SK-N-SH (cell line): ENCODE measurements at regions not wholly inside any gene's neighbourhood (a gene's known extent, or its start where the extent isn't known, plus 50 kb on each side); places are given as distances from the start of the nearest gene placed in this dataset.

Source experiments
- CTCF ChIA-PET: fragments of 300-600, 350-600 bp; formaldehyde crosslinking; extraction: SDS; loops from one replicate; lab custom pipeline; 2021; lab: Yijun Ruan, JAX
- POLR2A ChIA-PET: fragments of 350-600 bp; sonication (Branson Sonifier 250); formaldehyde crosslinking; extraction: SDS; loops from one replicate; lab custom pipeline; 2020; ENCODE audit warnings: antibody characterized with exemption, inconsistent platforms; lab: Yijun Ruan, JAX
- DNase-seq: peaks from one replicate; pipeline ENCODE4 v3.0.0; 2012
- H2AFZ ChIP-seq: fragments of 200-600 bp; sonication (generic); 2 replicates; pipeline ENCODE4 v1.8.1; 2016; ENCODE audit warnings: antibody characterized with exemption, mild to moderate bottlenecking, low read depth
- H3F3A ChIP-seq: fragments of 200-600 bp; sonication (generic); replicated peaks from 2 replicates; pipeline ENCODE3; 2016; ENCODE audit warnings: antibody characterized with exemption, mild to moderate bottlenecking; ENCODE audit not compliant: insufficient read depth
- H3K27ac ChIP-seq, 2 experiments: fragments of 200-500 bp in 1 of 2; fragments of 200-600 bp in 1 of 2; sonication (Bioruptor generic) in 1 of 2; sonication (generic), shearing (Covaris generic) in 1 of 2; 2 replicates each; pipeline versions ENCODE4 v1.5.1 to v1.6.1; 2014 to 2016; ENCODE audit warnings: low read depth in 2 of 2, inconsistent platforms in 1 of 2, low read length in 1 of 2, mild to moderate bottlenecking in 1 of 2, mixed read lengths in 1 of 2
- H3K27me3 ChIP-seq: fragments of 200-600 bp; sonication (generic), shearing (Covaris generic); 2 replicates; pipeline ENCODE4 v1.6.1; 2016; ENCODE audit warnings: mixed run types; ENCODE audit not compliant: insufficient read depth
- H3K36me3 ChIP-seq, 2 experiments: fragments of 200-500 bp in 1 of 2; fragments of 200-600 bp in 1 of 2; sonication (Bioruptor generic) in 1 of 2; sonication (generic) in 1 of 2; replicated peaks in 1 of 2; 2 replicates each; pipeline versions ENCODE3 to v1.5.1; 2014 to 2016; ENCODE audit warnings: low read length in 1 of 2, mild to moderate bottlenecking in 1 of 2; ENCODE audit not compliant: insufficient read depth in 2 of 2, control insufficient read depth in 1 of 2
- H3K4me1 ChIP-seq, 2 experiments: fragments of 200-500 bp in 1 of 2; fragments of 200-600 bp in 1 of 2; sonication (Bioruptor generic) in 1 of 2; sonication (generic), shearing (Covaris generic) in 1 of 2; 2 replicates each; pipeline versions ENCODE4 v1.5.1 to v1.6.1; 2014 to 2016; ENCODE audit warnings: low read depth in 1 of 2, low read length in 1 of 2, mixed run types in 1 of 2; ENCODE audit not compliant: insufficient read depth in 2 of 2, control insufficient read depth in 1 of 2
- H3K4me2 ChIP-seq: fragments of 200-600 bp; sonication (generic), shearing (Covaris generic); 2 replicates; pipeline ENCODE4 v1.6.1; 2017; ENCODE audit warnings: mixed run types
- H3K4me3 ChIP-seq, 2 experiments: fragments of 200-500 bp in 1 of 2; fragments of 200-600 bp in 1 of 2; sonication (Bioruptor generic) in 1 of 2; sonication (generic), shearing (Covaris generic) in 1 of 2; 2 replicates each; pipeline versions ENCODE4 v1.5.1 to v1.8.1; 2014 to 2016; ENCODE audit warnings: low read depth in 2 of 2, inconsistent platforms in 1 of 2, low read length in 1 of 2, mild to moderate bottlenecking in 1 of 2, mixed read lengths in 1 of 2, moderate library complexity in 1 of 2
- H3K79me2 ChIP-seq: fragments of 200-600 bp; sonication (generic); 2 replicates; pipeline ENCODE4 v1.8.1; 2017; ENCODE audit warnings: mild to moderate bottlenecking; ENCODE audit not compliant: insufficient read depth
- H3K9ac ChIP-seq: fragments of 200-600 bp; sonication (generic); 2 replicates; pipeline ENCODE4 v1.6.1; 2017; ENCODE audit warnings: mixed run types
- H3K9me2 ChIP-seq: fragments of 200-600 bp; sonication (generic); 2 replicates; pipeline ENCODE4 v1.6.1; 2017; ENCODE audit warnings: mixed run types
- H3K9me3 ChIP-seq: fragments of 200-600 bp; sonication (generic); 2 replicates; pipeline ENCODE4 v1.6.1; 2017; ENCODE audit warnings: mixed run types, mild to moderate bottlenecking, moderate library complexity
- H4K20me1 ChIP-seq: fragments of 200-600 bp; sonication (generic); 2 replicates; pipeline ENCODE4 v1.6.1; 2017; ENCODE audit warnings: mild to moderate bottlenecking, mixed run types; ENCODE audit not compliant: insufficient read depth
- CHD2 ChIP-seq: fragments of 150-350 bp; IDR thresholded peaks from 2 replicates; pipeline ENCODE4 v1.6.1; 2018; ENCODE audit warnings: low read length; ENCODE audit not compliant: partially characterized antibody
- EZH2phosphoT487 ChIP-seq: fragments of 200-600 bp; sonication (generic); IDR thresholded peaks from 2 replicates; pipeline ENCODE4 v1.6.1; 2017; ENCODE audit warnings: low read depth, mixed run types, mild to moderate bottlenecking, antibody characterized with exemption, moderate library complexity, borderline replicate concordance
- FOXJ3 ChIP-seq: sonication (generic); formaldehyde crosslinking; IDR thresholded peaks from 2 replicates; pipeline ENCODE4 v1.5.1; 2020; ENCODE audit warnings: mild to moderate bottlenecking, missing genetic modification reagents
- JUND ChIP-seq: IDR thresholded peaks from 2 replicates; pipeline ENCODE4 v1.4.0; 2012
- MEF2A ChIP-seq: IDR thresholded peaks from 2 replicates; pipeline ENCODE4 v1.4.0; 2012; ENCODE audit warnings: low read depth, borderline replicate concordance
- MXI1 ChIP-seq: IDR thresholded peaks from 2 replicates; pipeline ENCODE4 v1.6.1; 2012; ENCODE audit warnings: mild to moderate bottlenecking, low read depth, low read length, improper control_type of control experiment
- NFIC ChIP-seq: IDR thresholded peaks from 2 replicates; pipeline ENCODE4 v1.4.0; 2012; ENCODE audit warnings: borderline replicate concordance
- POLR2AphosphoS5 ChIP-seq: IDR thresholded peaks from 2 replicates; pipeline ENCODE4 v1.6.1; 2012; ENCODE audit warnings: low read depth, low read length
- SIN3A ChIP-seq: IDR thresholded peaks from 2 replicates; pipeline ENCODE4 v1.6.1; 2012; ENCODE audit warnings: low read depth, mild to moderate bottlenecking, low read length, moderate library complexity, borderline replicate concordance
- SMC3 ChIP-seq: IDR thresholded peaks from 2 replicates; pipeline ENCODE4 v1.6.1; 2012; ENCODE audit warnings: low read depth, low read length, improper control_type of control experiment
- TAF1 ChIP-seq: IDR thresholded peaks from 2 replicates; pipeline ENCODE4 v1.6.1; 2012; ENCODE audit warnings: low read depth, mild to moderate bottlenecking, low read length, moderate library complexity, borderline replicate concordance
- TCF12 ChIP-seq: IDR thresholded peaks from 2 replicates; pipeline ENCODE4 v1.4.0; 2012
- YY1 ChIP-seq: IDR thresholded peaks from 2 replicates; pipeline ENCODE4 v1.4.0; 2012; ENCODE audit warnings: low read depth, mild to moderate bottlenecking
- WGBS: methylation state at CpG from one replicate; pipeline ENCODE4 v1.1.6; 2017; ENCODE audit warnings: low lambda C conversion rate; 5-methylcytosine and 5-hydroxymethylcytosine counted together
- TF ChIP-seq, protein P1 (sequence below): IDR thresholded peaks from 2 replicates; pipeline ENCODE4 v1.4.0; 2012; ENCODE audit warnings: low read depth, borderline replicate concordance
- TF ChIP-seq, protein P2 (sequence below): fragments of 150-350 bp; IDR thresholded peaks from 2 replicates; pipeline ENCODE4 v1.6.1; 2016; ENCODE audit warnings: mild to moderate bottlenecking, low read depth, low read length
- TF ChIP-seq, protein P3 (sequence below): IDR thresholded peaks from 2 replicates; pipeline ENCODE4 v1.4.0; 2012; ENCODE audit warnings: low read depth, borderline replicate concordance
- TF ChIP-seq, protein P4 (sequence below): IDR thresholded peaks from 2 replicates; pipeline ENCODE4; 2012

DNA sequence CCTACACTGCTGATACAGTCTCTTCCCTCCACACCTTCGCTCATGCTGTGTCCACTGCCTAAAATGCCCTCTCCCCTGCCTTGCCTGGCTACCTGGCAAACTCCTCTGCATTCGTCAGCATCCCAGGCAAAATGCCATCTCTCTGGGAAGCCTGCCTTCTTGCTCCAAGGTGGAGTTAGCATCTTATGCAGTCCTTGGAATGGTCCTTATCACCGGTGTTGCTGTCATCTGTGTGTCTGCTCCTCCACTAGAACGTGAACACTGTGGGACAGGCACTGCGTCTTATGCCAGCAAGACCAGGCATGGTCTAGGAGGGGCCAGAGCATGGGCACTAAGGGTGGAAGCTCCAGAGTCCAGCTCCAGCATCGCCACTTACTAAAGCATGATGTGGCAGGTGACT lies 211.8 kb downstream of the MATN1 start:
- no peaks in the 10 kb centered on the region for H4K20me1 ChIP-seq
- H3K36me3 ChIP-seq: no peaks in the 10 kb centered on the region
- no peaks in the 10 kb centered on the region for H3K79me2 ChIP-seq
- no peak overlapping the region for H3K27ac ChIP-seq
- H3K4me3 ChIP-seq: no peak overlapping the region
- H2AFZ ChIP-seq: no peak overlapping the region
- WGBS: 34% methylated on average over 6 of the region's 6 CpGs
- no peaks in the 10 kb centered on the region for H3K9me2 ChIP-seq
- ChIA-PET CTCF (no interaction called here), POLR2A (no interaction called here)
- TF ChIP-seq, protein P1, sequence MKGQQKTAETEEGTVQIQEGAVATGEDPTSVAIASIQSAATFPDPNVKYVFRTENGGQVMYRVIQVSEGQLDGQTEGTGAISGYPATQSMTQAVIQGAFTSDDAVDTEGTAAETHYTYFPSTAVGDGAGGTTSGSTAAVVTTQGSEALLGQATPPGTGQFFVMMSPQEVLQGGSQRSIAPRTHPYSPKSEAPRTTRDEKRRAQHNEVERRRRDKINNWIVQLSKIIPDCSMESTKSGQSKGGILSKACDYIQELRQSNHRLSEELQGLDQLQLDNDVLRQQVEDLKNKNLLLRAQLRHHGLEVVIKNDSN: no peak
- TF ChIP-seq MXI1 (no peak), YY1 (no peak), SMC3 (no peak), SIN3A (no peak), FOXJ3 (CRISPR knock-in tag) (no peak), MEF2A (no peak), JUND (no peak), POLR2AphosphoS5 (no peak), NFIC (no peak), EZH2phosphoT487 (no peak), TAF1 (no peak), TCF12 (no peak), CHD2 (no peak)
- TF ChIP-seq, protein P2, sequence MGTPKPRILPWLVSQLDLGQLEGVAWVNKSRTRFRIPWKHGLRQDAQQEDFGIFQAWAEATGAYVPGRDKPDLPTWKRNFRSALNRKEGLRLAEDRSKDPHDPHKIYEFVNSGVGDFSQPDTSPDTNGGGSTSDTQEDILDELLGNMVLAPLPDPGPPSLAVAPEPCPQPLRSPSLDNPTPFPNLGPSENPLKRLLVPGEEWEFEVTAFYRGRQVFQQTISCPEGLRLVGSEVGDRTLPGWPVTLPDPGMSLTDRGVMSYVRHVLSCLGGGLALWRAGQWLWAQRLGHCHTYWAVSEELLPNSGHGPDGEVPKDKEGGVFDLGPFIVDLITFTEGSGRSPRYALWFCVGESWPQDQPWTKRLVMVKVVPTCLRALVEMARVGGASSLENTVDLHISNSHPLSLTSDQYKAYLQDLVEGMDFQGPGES: no peak
- TF ChIP-seq, protein P3, sequence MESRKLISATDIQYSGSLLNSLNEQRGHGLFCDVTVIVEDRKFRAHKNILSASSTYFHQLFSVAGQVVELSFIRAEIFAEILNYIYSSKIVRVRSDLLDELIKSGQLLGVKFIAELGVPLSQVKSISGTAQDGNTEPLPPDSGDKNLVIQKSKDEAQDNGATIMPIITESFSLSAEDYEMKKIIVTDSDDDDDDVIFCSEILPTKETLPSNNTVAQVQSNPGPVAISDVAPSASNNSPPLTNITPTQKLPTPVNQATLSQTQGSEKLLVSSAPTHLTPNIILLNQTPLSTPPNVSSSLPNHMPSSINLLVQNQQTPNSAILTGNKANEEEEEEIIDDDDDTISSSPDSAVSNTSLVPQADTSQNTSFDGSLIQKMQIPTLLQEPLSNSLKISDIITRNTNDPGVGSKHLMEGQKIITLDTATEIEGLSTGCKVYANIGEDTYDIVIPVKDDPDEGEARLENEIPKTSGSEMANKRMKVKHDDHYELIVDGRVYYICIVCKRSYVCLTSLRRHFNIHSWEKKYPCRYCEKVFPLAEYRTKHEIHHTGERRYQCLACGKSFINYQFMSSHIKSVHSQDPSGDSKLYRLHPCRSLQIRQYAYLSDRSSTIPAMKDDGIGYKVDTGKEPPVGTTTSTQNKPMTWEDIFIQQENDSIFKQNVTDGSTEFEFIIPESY: no peak
- TF ChIP-seq, protein P4, sequence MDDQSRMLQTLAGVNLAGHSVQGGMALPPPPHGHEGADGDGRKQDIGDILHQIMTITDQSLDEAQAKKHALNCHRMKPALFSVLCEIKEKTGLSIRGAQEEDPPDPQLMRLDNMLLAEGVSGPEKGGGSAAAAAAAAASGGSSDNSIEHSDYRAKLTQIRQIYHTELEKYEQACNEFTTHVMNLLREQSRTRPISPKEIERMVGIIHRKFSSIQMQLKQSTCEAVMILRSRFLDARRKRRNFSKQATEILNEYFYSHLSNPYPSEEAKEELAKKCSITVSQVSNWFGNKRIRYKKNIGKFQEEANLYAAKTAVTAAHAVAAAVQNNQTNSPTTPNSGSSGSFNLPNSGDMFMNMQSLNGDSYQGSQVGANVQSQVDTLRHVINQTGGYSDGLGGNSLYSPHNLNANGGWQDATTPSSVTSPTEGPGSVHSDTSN: no peak
- H3K4me2 ChIP-seq: no peak overlapping the region
- no peaks in the 10 kb centered on the region for H3K27me3 ChIP-seq
- no peaks in the 10 kb centered on the region for H3K9me3 ChIP-seq
- no peak for DNase-seq
- H3K9ac ChIP-seq: no peak overlapping the region
- no peaks in the 10 kb centered on the region for H3F3A ChIP-seq
- H3K4me1 ChIP-seq: peaks cover 0 to 2% of the 10 kb centered on the region in 2 experiments; a peak in 2 of 4 replicates
